Stimulated activated CD4-positive, alpha-beta T cell treated with anti-CD3 and anti-CD28 coated beads, Interleukin-12 subunit alpha, Interleukin-12 subunit beta, amount 100 ng/mL, for 24 hours (primary cell): ENCODE measurements at regions not wholly inside any gene's neighbourhood (a gene's known extent, or its start where the extent isn't known, plus 50 kb on each side); places are given as distances from the start of the nearest gene placed in this dataset.

ENCODE experiments used
- DNase-seq, 2 experiments: peaks; one replicate each; pipeline ENCODE4 v3.0.0-alpha.2; 2020; ENCODE audit warnings: low read depth in 2 of 2

- DNase-seq: no peak
Observed at GRCh38 chr17:5635949-5636348, 51.6 kb upstream of the NLRP1 start.

GRCh38 chr17:5638596-5638995, 54.3 kb upstream of the NLRP1 start:
- DNase-seq: no peak

GRCh38 chr17:5640726-5641125, 56.4 kb upstream of the NLRP1 start:
- DNase-seq: no peak

- no peak for DNase-seq
Observed at GRCh38 chr17:5642752-5643151, 58.4 kb upstream of the NLRP1 start.

GRCh38 chr17:5644065-5644464, 59.8 kb upstream of the NLRP1 start:
- DNase-seq: no peak

GRCh38 chr17:5651348-5651747, 67.0 kb upstream of the NLRP1 start:
- DNase-seq: no peak

GRCh38 chr17:5661491-5662125, 77.3 kb upstream of the NLRP1 start:
- no peak for DNase-seq

GRCh38 chr17:5662409-5663085, 78.2 kb upstream of the NLRP1 start:
- no peak for DNase-seq

GRCh38 chr17:5665164-5665563, 80.9 kb upstream of the NLRP1 start:
- DNase-seq: no peak

- DNase-seq: no peak
Observed at GRCh38 chr17:5667871-5668270, 83.6 kb upstream of the NLRP1 start.

- no peak for DNase-seq
Observed at GRCh38 chr17:5668557-5669138, 84.3 kb upstream of the NLRP1 start.

GRCh38 chr17:5669191-5669590, 84.9 kb upstream of the NLRP1 start:
- DNase-seq: no peak

- no peak for DNase-seq
Observed at GRCh38 chr17:5672141-5672540, 87.8 kb upstream of the NLRP1 start.

- DNase-seq: no peak
Observed at GRCh38 chr17:5672815-5673430, 88.6 kb upstream of the NLRP1 start.

GRCh38 chr17:5675625-5676421, 91.5 kb upstream of the NLRP1 start:
- DNase-seq: no peak

- no peak for DNase-seq
Observed at GRCh38 chr17:5677620-5678019, 93.3 kb upstream of the NLRP1 start.

GRCh38 chr17:5678171-5678570, 93.9 kb upstream of the NLRP1 start:
- DNase-seq: no peak

- no peak for DNase-seq
Observed at GRCh38 chr17:5680766-5681165, 96.5 kb upstream of the NLRP1 start.

- DNase-seq: no peak
Observed at GRCh38 chr17:5683241-5683640, 98.9 kb upstream of the NLRP1 start.

GRCh38 chr17:5686074-5686635, 101.8 kb upstream of the NLRP1 start:
- DNase-seq: no peak

- DNase-seq: no peak
Observed at GRCh38 chr17:5687646-5688045, 103.3 kb upstream of the NLRP1 start.

- DNase-seq: no peak
Observed at GRCh38 chr17:5693821-5694220, 109.5 kb upstream of the NLRP1 start.
